CD4-positive, alpha-beta memory T cell (primary cell): ENCODE measurements at regions not wholly inside any gene's neighbourhood (a gene's known extent, or its start where the extent isn't known, plus 50 kb on each side); places are given as distances from the start of the nearest gene placed in this dataset.
"Not testable (repeated sequence)": the region's sequence is repeated elsewhere in the genome, so short reads cannot be mapped to it uniquely, and the experiment has no call there.

Experiments used
- CTCF ChIA-PET: fragments of 350-600 bp; sonication (Branson Sonifier 250); formaldehyde crosslinking; loops from one replicate; lab custom pipeline; 2021; ENCODE audit warnings: inconsistent platforms; ENCODE audit not compliant: partially characterized antibody; lab: Charles Lee
- POLR2A ChIA-PET: fragments of 350-600 bp; sonication (Branson Sonifier 250); formaldehyde crosslinking; loops from one replicate; lab custom pipeline; 2021; ENCODE audit not compliant: partially characterized antibody; lab: Charles Lee
- DNase-seq, 5 donors: peaks; one replicate each; pipeline versions ENCODE4 v3.0.0 to v3.0.0-alpha.2; 2020 to 2022; ENCODE audit warnings: mixed read lengths in 1 of 5
- H3K27ac ChIP-seq: one replicate; pipeline ENCODE4 v1.7.0; 2013; ENCODE audit warnings: low read depth, low read length
- H3K27me3 ChIP-seq: 2 replicates; pipeline ENCODE4 v1.7.0; 2013; ENCODE audit warnings: mild to moderate bottlenecking, low read length, moderate library complexity; ENCODE audit not compliant: insufficient read depth
- H3K36me3 ChIP-seq: 2 replicates; pipeline ENCODE4 v1.7.0; 2013; ENCODE audit warnings: mild to moderate bottlenecking, low read length, moderate library complexity; ENCODE audit not compliant: insufficient read depth
- H3K4me1 ChIP-seq: 2 replicates; pipeline ENCODE4 v1.7.0; 2013; ENCODE audit warnings: mild to moderate bottlenecking, low read length, moderate library complexity; ENCODE audit not compliant: insufficient read depth
- H3K4me3 ChIP-seq, 2 donors: one replicate each; pipeline ENCODE4 v1.7.0; 2013; ENCODE audit warnings: low read length in 2 of 2, mild to moderate bottlenecking in 1 of 2
- H3K9me3 ChIP-seq, 2 donors: one replicate each; pipeline ENCODE4 v1.7.0; 2013; ENCODE audit warnings: low read length in 2 of 2, control low read depth in 1 of 2; ENCODE audit not compliant: control insufficient read depth in 1 of 2
- H3K27ac Mint-ChIP-seq, 7 donors: one replicate each; pipeline ENCODE4 v1.8.0; 2020 to 2021; ENCODE audit warnings: mixed read lengths in 7 of 7, mild to moderate bottlenecking in 6 of 7, inconsistent platforms in 3 of 7, moderate library complexity in 3 of 7
- H3K27me3 Mint-ChIP-seq, 2 donors: one replicate each; pipeline ENCODE4 v1.8.0; 2020 to 2021; ENCODE audit warnings: mixed read lengths in 2 of 2
- H3K36me3 Mint-ChIP-seq, 2 donors: one replicate each; pipeline ENCODE4 v1.8.0; 2020 to 2021; ENCODE audit warnings: mixed read lengths in 2 of 2, inconsistent platforms in 1 of 2, mild to moderate bottlenecking in 1 of 2
- H3K4me1 Mint-ChIP-seq, 4 donors: one replicate each; pipeline ENCODE4 v1.8.0; 2020 to 2021; ENCODE audit warnings: mixed read lengths in 4 of 4, mild to moderate bottlenecking in 1 of 4
- H3K4me3 Mint-ChIP-seq, 8 donors: one replicate each; pipeline ENCODE4 v1.8.0; 2020 to 2021; ENCODE audit warnings: mixed read lengths in 8 of 8, mild to moderate bottlenecking in 7 of 8, moderate library complexity in 6 of 8, inconsistent platforms in 3 of 8
- H3K9me3 Mint-ChIP-seq, 8 donors: one replicate each; pipeline ENCODE4 v1.8.0; 2020 to 2021; ENCODE audit warnings: mixed read lengths in 8 of 8, mild to moderate bottlenecking in 5 of 8, inconsistent platforms in 3 of 8, moderate library complexity in 1 of 8
- intact Hi-C: fragments of 100-400 bp; cut with micrococcal nuclease; formaldehyde crosslinking; loops from one replicate; pipeline ENCODE4 v1.15.1; 2023

- intact Hi-C loops, H3K4me1 ChIP-seq, DNase-seq, H3K27me3 Mint-ChIP-seq, H3K27ac Mint-ChIP-seq, H3K36me3 Mint-ChIP-seq, POLR2A ChIA-PET, H3K27ac ChIP-seq, CTCF ChIA-PET, H3K36me3 ChIP-seq, H3K9me3 Mint-ChIP-seq, H3K4me1 Mint-ChIP-seq, H3K27me3 ChIP-seq, H3K9me3 ChIP-seq, H3K4me3 Mint-ChIP-seq, H3K4me3 ChIP-seq: not testable (repeated sequence)
Measured at GRCh38 chr21:13802757-13803156, 193.2 kb downstream of the POTED start.
